VCaP (cell line): ENCODE measurements at regions not wholly inside any gene's neighbourhood (a gene's known extent, or its start where the extent isn't known, plus 50 kb on each side); places are given as distances from the start of the nearest gene placed in this dataset.

Experiments used
- H3K27ac ChIP-seq: fragments of 450-650 bp; 2 replicates; pipeline ENCODE4 v1.5.1; 2017
- TF ChIP-seq, protein P1 (sequence below): fragments of 450-650 bp; conservative IDR thresholded peaks from 2 replicates; pipeline ENCODE4 v1.5.1; 2017; ENCODE audit warnings: mild to moderate bottlenecking, moderate library complexity

DNA sequence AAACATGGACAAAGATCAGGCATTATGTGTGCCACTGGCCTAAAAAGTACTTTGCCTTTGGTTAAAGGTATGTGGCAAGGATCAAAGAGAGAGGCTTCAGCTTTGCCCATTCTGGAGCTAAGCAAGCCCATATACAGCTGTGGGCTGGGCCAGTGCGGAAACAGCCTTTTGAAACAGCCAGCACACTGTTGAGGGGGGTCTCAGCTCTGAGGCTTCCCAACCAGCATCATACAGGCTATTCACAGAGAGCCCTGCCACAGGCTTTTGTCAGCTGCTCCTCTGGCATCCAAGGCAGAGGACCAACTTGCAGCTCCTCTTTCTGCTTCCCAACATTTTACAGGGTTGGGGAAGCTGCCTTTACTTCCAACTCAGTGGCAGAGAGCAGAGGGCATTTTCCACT is 63.2 kb upstream of the FOXB1 start:
- TF ChIP-seq, protein P1, sequence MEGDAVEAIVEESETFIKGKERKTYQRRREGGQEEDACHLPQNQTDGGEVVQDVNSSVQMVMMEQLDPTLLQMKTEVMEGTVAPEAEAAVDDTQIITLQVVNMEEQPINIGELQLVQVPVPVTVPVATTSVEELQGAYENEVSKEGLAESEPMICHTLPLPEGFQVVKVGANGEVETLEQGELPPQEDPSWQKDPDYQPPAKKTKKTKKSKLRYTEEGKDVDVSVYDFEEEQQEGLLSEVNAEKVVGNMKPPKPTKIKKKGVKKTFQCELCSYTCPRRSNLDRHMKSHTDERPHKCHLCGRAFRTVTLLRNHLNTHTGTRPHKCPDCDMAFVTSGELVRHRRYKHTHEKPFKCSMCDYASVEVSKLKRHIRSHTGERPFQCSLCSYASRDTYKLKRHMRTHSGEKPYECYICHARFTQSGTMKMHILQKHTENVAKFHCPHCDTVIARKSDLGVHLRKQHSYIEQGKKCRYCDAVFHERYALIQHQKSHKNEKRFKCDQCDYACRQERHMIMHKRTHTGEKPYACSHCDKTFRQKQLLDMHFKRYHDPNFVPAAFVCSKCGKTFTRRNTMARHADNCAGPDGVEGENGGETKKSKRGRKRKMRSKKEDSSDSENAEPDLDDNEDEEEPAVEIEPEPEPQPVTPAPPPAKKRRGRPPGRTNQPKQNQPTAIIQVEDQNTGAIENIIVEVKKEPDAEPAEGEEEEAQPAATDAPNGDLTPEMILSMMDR: no peak
- no peak overlapping the region for H3K27ac ChIP-seq

DNA sequence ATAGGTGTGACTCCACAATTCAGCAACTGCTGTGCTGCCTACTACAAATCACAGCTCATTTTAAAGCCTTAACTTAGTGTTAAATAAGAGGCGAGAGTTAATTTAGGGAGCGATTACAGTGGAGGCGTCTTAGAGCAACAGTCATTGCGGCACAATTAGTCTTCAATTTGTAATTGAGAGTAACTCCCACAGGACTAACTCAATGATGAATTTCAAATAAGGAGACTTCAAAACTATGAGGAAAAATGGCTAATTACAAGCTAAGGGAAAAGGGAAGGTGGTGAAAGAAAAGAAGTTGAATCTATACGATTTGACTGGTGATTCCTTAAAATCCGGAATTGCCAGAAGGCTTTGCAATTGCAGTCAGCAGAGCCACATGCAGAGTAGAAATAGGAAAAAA is 63.7 kb upstream of the FOXB1 start:
- no peak overlapping the region for H3K27ac ChIP-seq
- TF ChIP-seq, protein P1: no peak

DNA sequence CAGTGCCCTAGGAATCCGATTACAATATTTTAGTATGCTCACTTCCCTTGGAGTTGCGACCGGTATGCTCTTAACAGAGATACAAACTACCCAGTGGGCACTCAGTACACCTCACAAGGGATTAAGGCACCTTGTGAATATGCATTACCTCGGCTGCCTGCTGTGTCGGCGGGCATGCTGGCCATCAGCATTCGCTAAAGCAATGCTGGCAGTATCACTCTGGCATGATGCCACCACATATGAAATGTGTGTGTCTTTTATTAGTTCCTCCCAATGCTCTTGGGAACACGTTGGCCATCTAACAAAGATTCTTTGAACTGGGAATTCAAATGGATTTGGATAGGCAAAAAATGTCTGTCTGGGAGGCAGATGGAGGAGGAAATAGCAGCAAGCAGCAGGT is 67.4 kb upstream of the FOXB1 start:
- TF ChIP-seq, protein P1: no peak

DNA sequence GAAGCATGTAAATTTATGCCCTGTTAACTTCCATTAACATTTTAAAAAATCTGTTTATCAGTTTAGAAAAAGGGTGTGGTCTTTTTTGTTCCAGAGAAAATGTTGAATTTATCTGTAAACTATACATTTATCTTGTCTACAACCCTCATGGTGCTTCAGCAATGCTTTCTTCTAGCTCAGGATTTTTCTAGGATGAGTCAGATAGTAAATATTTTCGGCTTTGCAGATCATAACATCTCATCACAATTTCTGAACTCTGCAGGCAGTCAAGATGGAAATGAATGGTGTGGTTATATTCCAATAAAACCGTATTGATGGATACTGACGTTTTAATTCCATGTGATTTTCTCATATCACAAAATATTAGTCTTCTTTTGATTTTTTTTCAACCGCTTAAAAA is 70.5 kb upstream of the FOXB1 start:
- no peak overlapping the region for H3K27ac ChIP-seq
- TF ChIP-seq, protein P1: no peak

More for the DNA sequence above, 67.4 kb upstream of the FOXB1 start:
- H3K27ac ChIP-seq: no peak overlapping the region

DNA sequence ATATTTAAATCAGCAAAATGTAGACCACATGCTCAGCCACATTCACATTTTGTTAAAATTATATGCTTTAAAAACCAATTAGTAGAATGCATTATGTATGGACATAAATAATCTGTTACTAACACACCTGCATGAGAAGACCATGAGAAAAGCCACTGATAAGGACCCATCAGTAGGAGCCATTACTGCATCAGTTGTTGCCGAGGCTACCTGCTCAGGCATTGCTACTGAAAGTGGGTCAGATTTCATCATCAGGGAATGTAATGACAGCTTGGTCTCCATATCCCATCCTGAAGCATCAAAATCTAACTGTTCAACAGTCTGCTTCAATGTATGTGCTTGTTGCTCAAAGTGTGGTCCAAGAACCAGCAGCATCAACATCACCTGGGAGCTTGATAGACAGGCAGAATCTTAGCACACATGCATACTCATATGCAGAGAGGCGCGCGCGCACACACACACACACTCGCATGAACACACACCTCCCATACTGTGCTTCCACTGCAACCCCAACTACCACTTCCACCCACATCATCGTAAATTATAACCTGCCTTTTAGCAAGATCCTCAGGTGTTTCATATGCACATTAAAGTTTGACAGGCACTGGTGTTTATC is 72.4 kb upstream of the FOXB1 start:
- no peak overlapping the region for H3K27ac ChIP-seq
- TF ChIP-seq, protein P1: no peak

DNA sequence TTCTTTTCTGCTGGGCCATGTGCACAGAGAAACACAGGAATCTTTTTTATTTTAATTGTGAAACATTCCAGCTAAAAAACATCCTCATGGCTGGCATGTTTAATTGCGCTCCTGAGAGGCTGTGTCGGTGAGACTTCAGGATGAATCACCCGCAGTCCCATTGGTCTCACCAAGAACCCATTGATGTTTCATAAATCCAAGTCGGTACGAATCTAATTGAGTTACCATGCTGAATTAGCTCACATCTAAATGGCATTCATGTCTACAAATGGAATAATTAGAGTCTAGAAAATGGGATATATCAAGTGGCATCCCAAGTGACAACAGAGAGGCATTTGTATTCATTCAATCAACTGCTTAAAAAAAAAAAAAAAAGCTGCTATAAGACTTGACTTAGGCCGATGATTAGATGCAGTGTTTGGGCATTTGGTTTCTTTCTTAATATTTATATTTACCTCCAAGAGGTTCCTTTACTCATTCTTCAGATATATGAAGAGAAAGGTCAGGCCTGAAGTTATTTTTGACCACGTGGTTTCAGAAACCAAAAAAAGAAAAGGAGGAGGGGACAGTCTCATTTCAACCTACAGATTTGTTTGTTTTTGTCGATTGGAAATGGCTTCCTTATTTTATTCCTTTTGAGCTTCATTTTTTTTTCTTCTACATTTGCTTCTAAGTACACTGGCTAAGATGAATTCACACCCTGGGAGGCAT is 79.1 kb upstream of the FOXB1 start:
- no peak overlapping the region for H3K27ac ChIP-seq
- TF ChIP-seq, protein P1: no peak

DNA sequence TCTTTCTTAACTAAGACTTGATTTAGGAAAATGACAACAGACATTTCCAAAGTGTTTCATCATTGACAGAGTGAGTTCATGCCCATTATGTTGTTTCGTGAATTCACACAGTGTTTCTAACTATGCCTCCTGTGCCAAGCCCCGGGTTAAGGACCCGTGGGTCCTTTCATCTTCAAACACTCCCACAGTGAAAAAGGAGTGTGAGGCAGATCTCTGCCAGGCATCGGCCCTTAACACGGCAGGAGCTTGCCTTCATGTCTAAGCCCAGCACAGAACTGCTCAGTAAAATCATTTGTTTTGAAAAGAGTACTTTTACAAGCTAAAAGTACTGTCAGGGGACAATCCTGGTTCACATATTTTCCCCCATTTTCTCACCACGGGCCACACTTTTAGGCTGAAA is 80.0 kb upstream of the FOXB1 start:
- no peak overlapping the region for H3K27ac ChIP-seq
- TF ChIP-seq, protein P1: no peak
